Adipocyte (in vitro differentiated cells): ENCODE measurements at regions not wholly inside any gene's neighbourhood (a gene's known extent, or its start where the extent isn't known, plus 50 kb on each side); places are given as distances from the start of the nearest gene placed in this dataset.

Experiments
- DNase-seq: peaks from one replicate; pipeline ENCODE4 v3.0.0-alpha.2; 2015; ENCODE audit warnings: low read depth
- H3K27me3 ChIP-seq: replicated peaks from 2 replicates; pipeline ENCODE4 v1.7.0; 2013; ENCODE audit warnings: mild to moderate bottlenecking, low read length, moderate library complexity; ENCODE audit not compliant: control insufficient read depth, insufficient read depth
- H3K36me3 ChIP-seq: 2 replicates; pipeline ENCODE4 v1.7.0; 2013; ENCODE audit warnings: low read length, mild to moderate bottlenecking, moderate library complexity; ENCODE audit not compliant: control insufficient read depth, insufficient read depth, severe bottlenecking
- H3K4me1 ChIP-seq: 2 replicates; pipeline ENCODE4 v1.7.0; 2013; ENCODE audit warnings: mild to moderate bottlenecking, low read length, moderate library complexity; ENCODE audit not compliant: control insufficient read depth, insufficient read depth
- H3K4me3 ChIP-seq: 2 replicates; pipeline ENCODE4 v1.7.0; 2013; ENCODE audit warnings: mild to moderate bottlenecking, low read length, moderate library complexity
- H3K9ac ChIP-seq: 2 replicates; pipeline ENCODE4 v1.7.0; 2013; ENCODE audit warnings: mild to moderate bottlenecking, low read length, moderate library complexity
- H3K9me3 ChIP-seq: 2 replicates; pipeline ENCODE4 v1.7.0; 2013; ENCODE audit warnings: mild to moderate bottlenecking, low read length, moderate library complexity; ENCODE audit not compliant: control insufficient read depth

GRCh38 chr2:144170179-144170578 is 349.7 kb downstream of the ZEB2 start:
- no peak overlapping the region for H3K4me3 ChIP-seq
- H3K9ac ChIP-seq = no peak overlapping the region
- H3K27me3 ChIP-seq = no peaks in the 10 kb centered on the region
- no peak for DNase-seq
- H3K36me3 ChIP-seq = no peaks in the 10 kb centered on the region
- no peaks in the 10 kb centered on the region for H3K9me3 ChIP-seq
- H3K4me1 ChIP-seq = peaks cover 5% of the 10 kb centered on the region

GRCh38 chr2:144166743-144167142 is 353.2 kb downstream of the ZEB2 start:
- Histone ChIP-seq H3K36me3 (no peaks in the 10 kb centered on the region), H3K4me3 (no peak overlapping the region), H3K9me3 (no peaks in the 10 kb centered on the region), H3K9ac (no peak overlapping the region), H3K27me3 (no peaks in the 10 kb centered on the region), H3K4me1 (peaks cover 5% of the 10 kb centered on the region)
- DNase-seq = no peak

GRCh38 chr2:144165599-144166250 is 354.2 kb downstream of the ZEB2 start:
- H3K9me3 ChIP-seq = no peaks in the 10 kb centered on the region
- no peaks in the 10 kb centered on the region for H3K36me3 ChIP-seq
- no peak for DNase-seq
- no peak overlapping the region for H3K4me3 ChIP-seq
- H3K9ac ChIP-seq = no peak overlapping the region
- no peaks in the 10 kb centered on the region for H3K27me3 ChIP-seq
- H3K4me1 ChIP-seq = peaks cover 5% of the 10 kb centered on the region

- Histone ChIP-seq H3K4me1 (peaks cover 5% of the 10 kb centered on the region), H3K27me3 (no peaks in the 10 kb centered on the region), H3K36me3 (no peaks in the 10 kb centered on the region), H3K9me3 (no peaks in the 10 kb centered on the region), H3K4me3 (no peak overlapping the region), H3K9ac (no peak overlapping the region)
- no peak for DNase-seq
Measured at GRCh38 chr2:144163592-144163991, 356.3 kb downstream of the ZEB2 start.

- H3K9ac ChIP-seq = no peak overlapping the region
- peaks cover 5% of the 10 kb centered on the region for H3K4me1 ChIP-seq
- no peak overlapping the region for H3K4me3 ChIP-seq
- no peaks in the 10 kb centered on the region for H3K9me3 ChIP-seq
- H3K27me3 ChIP-seq = no peaks in the 10 kb centered on the region
- no peaks in the 10 kb centered on the region for H3K36me3 ChIP-seq
- DNase-seq = no peak
Measured at GRCh38 chr2:144162652-144163051, 357.3 kb downstream of the ZEB2 start.

- H3K27me3 ChIP-seq = no peaks in the 10 kb centered on the region
- no peak for DNase-seq
- no peaks in the 10 kb centered on the region for H3K4me1 ChIP-seq
- no peaks in the 10 kb centered on the region for H3K36me3 ChIP-seq
- H3K9me3 ChIP-seq = no peaks in the 10 kb centered on the region
- no peak overlapping the region for H3K4me3 ChIP-seq
- H3K9ac ChIP-seq = no peak overlapping the region
Measured at GRCh38 chr2:144161061-144161460, 358.9 kb downstream of the ZEB2 start.

- H3K27me3 ChIP-seq = no peaks in the 10 kb centered on the region
Measured at GRCh38 chr2:144159240-144159639, 360.7 kb downstream of the ZEB2 start.

GRCh38 chr2:144158096-144158495 is 361.8 kb downstream of the ZEB2 start:
- H3K36me3 ChIP-seq = no peaks in the 10 kb centered on the region
- no peaks in the 10 kb centered on the region for H3K27me3 ChIP-seq
- DNase-seq = no peak
- H3K4me1 ChIP-seq = peaks cover 14% of the 10 kb centered on the region
- H3K9me3 ChIP-seq = no peaks in the 10 kb centered on the region
- no peak overlapping the region for H3K4me3 ChIP-seq
- H3K9ac ChIP-seq = no peak overlapping the region

More at GRCh38 chr2:144159240-144159639, 360.7 kb downstream of the ZEB2 start:
- no peak overlapping the region for H3K9ac ChIP-seq
- H3K36me3 ChIP-seq = no peaks in the 10 kb centered on the region
- H3K9me3 ChIP-seq = no peaks in the 10 kb centered on the region
- no peak for DNase-seq
- peaks cover 6% of the 10 kb centered on the region for H3K4me1 ChIP-seq
- H3K4me3 ChIP-seq = no peak overlapping the region

- H3K27me3 ChIP-seq = no peaks in the 10 kb centered on the region
- no peaks in the 10 kb centered on the region for H3K36me3 ChIP-seq
- H3K9me3 ChIP-seq = no peaks in the 10 kb centered on the region
- DNase-seq = no peak
- H3K9ac ChIP-seq = no peak overlapping the region
- H3K4me3 ChIP-seq = no peak overlapping the region
- H3K4me1 ChIP-seq = peaks cover 21% of the 10 kb centered on the region
Measured at GRCh38 chr2:144156736-144157640, 362.9 kb downstream of the ZEB2 start.

- no peak overlapping the region for H3K9ac ChIP-seq
- no peak overlapping the region for H3K4me3 ChIP-seq
- H3K9me3 ChIP-seq = no peaks in the 10 kb centered on the region
- no peaks in the 10 kb centered on the region for H3K27me3 ChIP-seq
- H3K4me1 ChIP-seq = peaks cover 21% of the 10 kb centered on the region
- no peaks in the 10 kb centered on the region for H3K36me3 ChIP-seq
- DNase-seq = peak; percentile 15
Measured at GRCh38 chr2:144154205-144154604, 365.7 kb downstream of the ZEB2 start.

- peak; percentile 56 for DNase-seq
- H3K4me3 ChIP-seq = no peak overlapping the region
Measured at GRCh38 chr2:144152817-144153271, 367.1 kb downstream of the ZEB2 start.

More at GRCh38 chr2:144152817-144153271, 367.1 kb downstream of the ZEB2 start:
- Histone ChIP-seq H3K36me3 (no peaks in the 10 kb centered on the region), H3K27me3 (no peaks in the 10 kb centered on the region), H3K9me3 (no peaks in the 10 kb centered on the region), H3K4me1 (peaks cover 21% of the 10 kb centered on the region), H3K9ac (peak overlapping the region; percentile 45)
